HG03280 (cell line): ENCODE measurements at regions not wholly inside any gene's neighbourhood (a gene's known extent, or its start where the extent isn't known, plus 50 kb on each side); places are given as distances from the start of the nearest gene placed in this dataset.
"Not testable (repeated sequence)": the region's sequence is repeated elsewhere in the genome, so short reads cannot be mapped to it uniquely, and the experiment has no call there.

ENCODE experiments used
- ATAC-seq: cut with Tn5 transposase; IDR thresholded peaks from one replicate; pipeline ENCODE4 v1.9.1; 2021; ENCODE audit warnings: mild to moderate bottlenecking, moderate library complexity; ENCODE audit not compliant: unreplicated experiment

GRCh38 chr21:8194042-8194441, 2327.3 kb upstream of the TPTE start:
- ATAC-seq = peak; percentile 74

GRCh38 chr21:8197377-8198027, 2323.9 kb upstream of the TPTE start:
- not testable (repeated sequence) for ATAC-seq

- ATAC-seq = not testable (repeated sequence)
Observed at GRCh38 chr21:8205094-8205891, 2316.1 kb upstream of the TPTE start.

- not testable (repeated sequence) for ATAC-seq
Observed at GRCh38 chr21:8205892-8206188, 2315.5 kb upstream of the TPTE start.

- peak; percentile 66 for ATAC-seq
Observed at GRCh38 chr21:8212986-8213550, 2308.3 kb upstream of the TPTE start.

GRCh38 chr21:8214539-8214938, 2306.8 kb upstream of the TPTE start:
- ATAC-seq = not testable (repeated sequence)

GRCh38 chr21:8229366-8230150, 2291.8 kb upstream of the TPTE start:
- ATAC-seq = not testable (repeated sequence)

GRCh38 chr21:8231252-8231651, 2290.1 kb upstream of the TPTE start:
- ATAC-seq = not testable (repeated sequence)

GRCh38 chr21:8233000-8233399, 2288.4 kb upstream of the TPTE start:
- not testable (repeated sequence) for ATAC-seq

GRCh38 chr21:8234059-8234458, 2287.3 kb upstream of the TPTE start:
- not testable (repeated sequence) for ATAC-seq

GRCh38 chr21:8244723-8245641, 2276.4 kb upstream of the TPTE start:
- ATAC-seq = peak; percentile 47

- peak; percentile 76 for ATAC-seq
Observed at GRCh38 chr21:8245642-8246402, 2275.6 kb upstream of the TPTE start.

- ATAC-seq = not testable (repeated sequence)
Observed at GRCh38 chr21:8251701-8252100, 2269.7 kb upstream of the TPTE start.

- not testable (repeated sequence) for ATAC-seq
Observed at GRCh38 chr21:8255094-8255493, 2266.3 kb upstream of the TPTE start.

GRCh38 chr21:8257083-8257799, 2264.1 kb upstream of the TPTE start:
- not testable (repeated sequence) for ATAC-seq

GRCh38 chr21:8260065-8260627, 2261.2 kb upstream of the TPTE start:
- not testable (repeated sequence) for ATAC-seq
